ENCODE measurements at regions not wholly inside any gene's neighbourhood (a gene's known extent, or its start where the extent isn't known, plus 50 kb on each side); places are given as distances from the start of the nearest gene placed in this dataset.

- Histone ChIP-seq H3K9ac (replicated peaks; ENCODE audit: extremely low read depth, insufficient read depth, low read length) (no peak overlapping the region), H3K4me1 (ENCODE audit: control insufficient read depth, extremely low read depth, insufficient read depth, low read length) (no peaks in the 10 kb centered on the region), H3K36me3 (ENCODE audit: control insufficient read depth in 2 of 2, extremely low read depth in 1 of 2, insufficient read depth in 2 of 2, low read length in 2 of 2) (no peaks in the 10 kb centered on the region), H3K9me3 (replicated peaks; ENCODE audit: control insufficient read depth, insufficient read depth, low read length) (peaks cover 2% of the 10 kb centered on the region), H3K4me3 (replicated peaks in 1 of 3; ENCODE audit: insufficient read depth in 1 of 3, low read depth in 1 of 3, low read length in 3 of 3) (no peak overlapping the region), H3K4me2 (ENCODE audit: insufficient read depth, low read length) (no peak overlapping the region), H2AFZ (ENCODE audit: low read depth, low read length) (no peak overlapping the region), H3K9me1 (replicated peaks; ENCODE audit: control insufficient read depth, extremely low read depth, insufficient read depth, low read length) (no peaks in the 10 kb centered on the region), H3K27ac (ENCODE audit: insufficient read depth, low read depth, low read length) (no peak overlapping the region), H3K27me3 (ENCODE audit: control insufficient read depth in 2 of 2, insufficient read depth in 2 of 2, low read length in 2 of 2) (no peaks in the 10 kb centered on the region), H4K20me1 (replicated peaks; ENCODE audit: control insufficient read depth, extremely low read depth, insufficient read depth, low read length) (no peaks in the 10 kb centered on the region), H3K79me2 (ENCODE audit: control insufficient read depth, insufficient read depth, low read length) (no peaks in the 10 kb centered on the region)
- BruUV-seq (replicated peaks) = no TSS peak
- ChIA-PET POLR2A (no interaction called here), CTCF (no interaction called here)
- FAIRE-seq (no peak), DNase-seq (ENCODE audit: low read depth, low spot score) (no peak)
- no peak for TF ChIP-seq POLR2AphosphoS5 (IDR thresholded peaks at IDR 0.05; ENCODE audit: insufficient read depth, low read depth, low read length)
- no peak for TF ChIP-seq MYC (IDR thresholded peaks at IDR 0.05; ENCODE audit: low read depth, low read length)
- no peak for TF ChIP-seq GATA2 (IDR thresholded peaks at IDR 0.05; ENCODE audit: insufficient read depth, insufficient read length, low read depth, low read length)
- TF ChIP-seq CTCF (IDR thresholded peaks at IDR 0.05; ENCODE audit: extremely low read depth in 1 of 2, insufficient read depth in 1 of 2, low read depth in 1 of 2, low read length in 2 of 2) = no peak
- TF ChIP-seq POLR2A (IDR thresholded peaks at IDR 0.05; ENCODE audit: low read depth, low read length) = no peak
- TF ChIP-seq JUN (IDR thresholded peaks at IDR 0.05; ENCODE audit: borderline replicate concordance, insufficient read depth, insufficient read length, low read depth) = no peak
- TF ChIP-seq FOS (IDR thresholded peaks at IDR 0.05; ENCODE audit: borderline replicate concordance, insufficient read depth, low read length) = no peak
- dilution Hi-C loops (cut with MboI; ENCODE audit: extremely low pct_ligation_motif_present, low sequenced_read_pairs) = no loop called here
- intact Hi-C loops (cut with micrococcal nuclease) = no loop called here
These were observed 409.4 kb upstream of the ERCC4 start for GRCh38 chr16:13510425-13511151.

All from endothelial cell of umbilical vein (primary cell).